GM12801 (cell line): ENCODE measurements at regions not wholly inside any gene's neighbourhood (a gene's known extent, or its start where the extent isn't known, plus 50 kb on each side); places are given as distances from the start of the nearest gene placed in this dataset.

Experiments
- TF ChIP-seq, protein P1 (sequence below): IDR thresholded peaks from one replicate; pipeline ENCODE4 v1.5.1; 2011; ENCODE audit warnings: control low read depth; ENCODE audit not compliant: insufficient read length; ENCODE audit errors: extremely low read depth

DNA sequence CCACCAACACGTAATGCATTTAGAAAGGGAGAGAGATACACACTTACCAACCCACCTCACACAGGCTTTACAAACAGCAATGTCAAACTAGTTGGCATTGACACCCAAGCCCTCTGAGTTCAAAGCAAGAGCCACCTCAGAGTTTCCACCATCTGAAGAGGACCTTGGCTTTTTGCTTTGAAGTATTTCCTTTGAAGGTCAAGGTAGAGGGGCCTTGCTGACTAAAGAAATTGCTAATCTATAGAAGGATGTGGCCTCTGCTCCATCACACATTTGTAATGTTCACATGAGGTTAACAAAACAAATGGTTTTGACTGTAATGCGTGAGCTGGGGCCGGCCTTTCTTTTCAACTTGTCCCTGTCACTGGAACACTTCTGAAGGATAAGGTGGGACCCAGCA, 117.7 kb downstream of the POLR2M start:
- TF ChIP-seq, protein P1, sequence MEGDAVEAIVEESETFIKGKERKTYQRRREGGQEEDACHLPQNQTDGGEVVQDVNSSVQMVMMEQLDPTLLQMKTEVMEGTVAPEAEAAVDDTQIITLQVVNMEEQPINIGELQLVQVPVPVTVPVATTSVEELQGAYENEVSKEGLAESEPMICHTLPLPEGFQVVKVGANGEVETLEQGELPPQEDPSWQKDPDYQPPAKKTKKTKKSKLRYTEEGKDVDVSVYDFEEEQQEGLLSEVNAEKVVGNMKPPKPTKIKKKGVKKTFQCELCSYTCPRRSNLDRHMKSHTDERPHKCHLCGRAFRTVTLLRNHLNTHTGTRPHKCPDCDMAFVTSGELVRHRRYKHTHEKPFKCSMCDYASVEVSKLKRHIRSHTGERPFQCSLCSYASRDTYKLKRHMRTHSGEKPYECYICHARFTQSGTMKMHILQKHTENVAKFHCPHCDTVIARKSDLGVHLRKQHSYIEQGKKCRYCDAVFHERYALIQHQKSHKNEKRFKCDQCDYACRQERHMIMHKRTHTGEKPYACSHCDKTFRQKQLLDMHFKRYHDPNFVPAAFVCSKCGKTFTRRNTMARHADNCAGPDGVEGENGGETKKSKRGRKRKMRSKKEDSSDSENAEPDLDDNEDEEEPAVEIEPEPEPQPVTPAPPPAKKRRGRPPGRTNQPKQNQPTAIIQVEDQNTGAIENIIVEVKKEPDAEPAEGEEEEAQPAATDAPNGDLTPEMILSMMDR: no peak

GRCh38 chr15:57827021-57827420, 120.5 kb downstream of the POLR2M start:
- TF ChIP-seq, protein P1: no peak

GRCh38 chr15:57827971-57828370, 121.5 kb downstream of the POLR2M start:
- TF ChIP-seq, protein P1: no peak

DNA sequence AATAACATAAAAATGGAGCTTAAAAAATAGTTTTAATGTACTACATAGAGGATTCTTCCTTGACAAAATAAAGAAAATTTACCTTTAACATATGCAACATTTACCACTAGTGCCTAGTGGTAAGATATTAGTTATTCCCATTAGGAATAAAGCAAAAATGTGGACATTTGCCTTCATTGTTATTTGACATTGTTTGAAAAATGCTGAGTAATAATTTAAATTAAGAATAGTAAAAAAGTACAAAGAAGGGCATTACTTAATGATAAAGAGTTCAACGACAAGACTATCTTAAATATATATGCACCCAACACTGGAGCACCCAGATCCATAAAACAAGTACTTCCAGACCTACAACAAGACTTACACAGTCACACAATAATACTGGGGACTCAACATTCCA, 125.7 kb downstream of the POLR2M start:
- TF ChIP-seq, protein P1: no peak

DNA sequence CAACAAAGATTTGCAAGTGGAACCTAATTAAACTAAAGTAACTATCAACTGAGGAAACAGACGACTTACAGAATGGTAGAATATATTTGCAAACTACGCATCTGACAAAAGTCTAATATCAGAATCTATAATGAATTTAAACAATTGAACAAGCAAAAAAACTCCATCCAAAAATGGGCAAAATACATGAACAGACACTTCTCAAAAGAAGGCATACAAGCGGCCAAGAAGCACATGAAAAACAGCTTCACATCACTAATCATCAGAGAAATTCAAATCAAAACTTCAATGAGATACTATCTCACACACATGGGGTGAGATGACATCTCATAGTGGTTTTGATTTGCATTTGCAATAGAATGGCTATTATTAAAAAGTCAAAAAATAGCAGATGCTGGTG, 128.6 kb downstream of the POLR2M start:
- TF ChIP-seq, protein P1: no peak

DNA sequence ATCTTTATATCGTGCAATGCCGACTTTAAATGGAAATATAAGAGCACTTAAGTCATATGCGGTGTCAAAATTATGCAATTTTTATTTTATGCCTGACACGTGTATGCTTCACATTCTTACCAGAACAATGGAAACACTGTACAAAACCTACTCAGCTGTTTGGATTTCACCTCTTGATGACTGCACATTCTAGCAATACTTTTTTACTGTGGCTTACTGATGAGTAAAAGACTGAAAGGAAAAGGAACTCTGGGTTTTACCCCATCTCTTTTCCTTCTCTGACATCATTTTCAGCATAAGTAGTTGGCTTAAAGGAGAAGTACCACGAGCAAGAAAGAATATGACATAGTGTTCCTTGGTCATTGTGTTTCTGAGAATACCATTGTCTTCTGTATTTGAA, 142.8 kb downstream of the POLR2M start:
- TF ChIP-seq, protein P1: no peak

DNA sequence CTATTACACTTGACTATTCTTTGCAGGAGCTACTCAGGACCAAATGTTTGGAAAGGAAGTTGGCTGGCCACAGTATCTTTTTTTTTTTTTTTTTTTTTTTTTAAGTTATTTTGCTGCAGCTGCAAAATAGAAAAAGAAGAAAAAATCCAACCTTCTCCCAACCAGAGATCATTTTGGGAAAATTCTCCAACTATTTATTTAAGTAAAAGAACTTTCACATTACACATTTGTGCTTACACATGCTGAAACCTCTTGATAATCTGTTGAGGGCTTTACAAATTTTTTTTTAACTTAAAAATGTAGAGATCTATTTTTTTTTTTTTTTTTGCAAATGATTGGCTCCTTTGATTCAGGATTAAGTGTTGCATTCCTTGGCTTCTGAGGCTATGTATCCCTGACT, 148.0 kb downstream of the POLR2M start:
- TF ChIP-seq, protein P1: no peak

DNA sequence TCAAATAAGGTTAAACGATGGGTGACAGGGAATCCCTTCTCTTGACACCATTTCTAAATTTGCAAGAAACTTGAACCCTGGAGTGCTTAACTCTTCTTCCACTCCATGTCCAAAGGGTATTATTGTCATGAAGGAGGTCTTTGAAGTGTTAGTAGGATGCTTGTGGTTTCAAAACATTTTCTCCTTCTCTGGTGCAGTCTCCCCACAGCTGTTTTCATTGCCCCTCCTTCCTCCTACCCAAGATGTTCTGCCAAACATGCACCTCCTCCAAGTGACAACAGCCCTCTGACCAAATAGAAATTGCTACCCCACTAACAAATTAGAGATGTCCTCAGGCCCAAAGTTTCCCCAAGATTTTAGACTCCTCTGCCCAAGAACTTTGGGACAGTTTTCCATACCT, 151.4 kb downstream of the POLR2M start:
- TF ChIP-seq, protein P1: no peak
